Trophoblast cell (in vitro differentiated cells and primary cell): ENCODE measurements at regions not wholly inside any gene's neighbourhood (a gene's known extent, or its start where the extent isn't known, plus 50 kb on each side); places are given as distances from the start of the nearest gene placed in this dataset.

Experiments used
- DNase-seq, 2 donors: peaks; one replicate each; pipeline ENCODE4 v3.0.0-alpha.2; 2016
- H2AFZ ChIP-seq: 2 replicates; pipeline ENCODE4 v1.6.1; 2013; ENCODE audit warnings: low read length, moderate library complexity, mild to moderate bottlenecking; ENCODE audit not compliant: insufficient read depth, poor library complexity
- H2AK5ac ChIP-seq: 2 replicates; pipeline ENCODE4 v1.6.1; 2013; ENCODE audit warnings: mild to moderate bottlenecking, low read length
- H2BK120ac ChIP-seq: 2 replicates; pipeline ENCODE4 v1.6.1; 2013; ENCODE audit warnings: low read length, mild to moderate bottlenecking, moderate library complexity; ENCODE audit not compliant: insufficient read depth, poor library complexity
- H2BK12ac ChIP-seq: 2 replicates; pipeline ENCODE4 v1.6.1; 2013; ENCODE audit warnings: mild to moderate bottlenecking, low read length, moderate library complexity
- H2BK5ac ChIP-seq: 2 replicates; pipeline ENCODE4 v1.6.1; 2013; ENCODE audit warnings: low read length, low read depth, moderate library complexity, mild to moderate bottlenecking; ENCODE audit not compliant: poor library complexity
- H3K14ac ChIP-seq: 2 replicates; pipeline ENCODE4 v1.6.1; 2013; ENCODE audit warnings: mild to moderate bottlenecking, low read length
- H3K18ac ChIP-seq: 2 replicates; pipeline ENCODE4 v1.6.1; 2013; ENCODE audit warnings: mild to moderate bottlenecking, low read length
- H3K23ac ChIP-seq: 2 replicates; pipeline ENCODE4 v1.6.1; 2013; ENCODE audit warnings: low read length
- H3K27ac ChIP-seq: 2 replicates; pipeline ENCODE4 v1.5.1; 2013; ENCODE audit warnings: low read depth, mild to moderate bottlenecking, inconsistent platforms, low read length, moderate library complexity
- H3K27me3 ChIP-seq: 2 replicates; pipeline ENCODE4 v1.6.1; 2013; ENCODE audit warnings: inconsistent platforms, mild to moderate bottlenecking, low read length, moderate library complexity; ENCODE audit not compliant: insufficient read depth
- H3K36me3 ChIP-seq, 2 experiments: 1 replicate in 1 of 2; 2 replicates in 1 of 2; pipeline ENCODE4 v1.6.1; 2013; ENCODE audit warnings: low read length in 2 of 2, mild to moderate bottlenecking in 2 of 2, moderate library complexity in 1 of 2; ENCODE audit not compliant: insufficient read depth in 2 of 2, control insufficient read depth in 1 of 2
- H3K4ac ChIP-seq: 2 replicates; pipeline ENCODE4 v1.6.1; 2013; ENCODE audit warnings: low read depth, mild to moderate bottlenecking, low read length, moderate library complexity
- H3K4me1 ChIP-seq, 2 experiments: 1 replicate in 1 of 2; 2 replicates in 1 of 2; pipeline ENCODE4 v1.6.1; 2013; ENCODE audit warnings: low read length in 2 of 2, mild to moderate bottlenecking in 2 of 2, moderate library complexity in 1 of 2; ENCODE audit not compliant: insufficient read depth in 2 of 2, control insufficient read depth in 1 of 2
- H3K4me2 ChIP-seq: 2 replicates; pipeline ENCODE4 v1.6.1; 2013; ENCODE audit warnings: inconsistent platforms, mild to moderate bottlenecking, low read length, moderate library complexity
- H3K4me3 ChIP-seq: 2 replicates; pipeline ENCODE4 v1.5.1; 2013; ENCODE audit warnings: mild to moderate bottlenecking, low read depth, low read length, inconsistent platforms
- H3K79me1 ChIP-seq: one replicate; pipeline ENCODE4 v1.6.1; 2013; ENCODE audit warnings: low read length
- H3K79me2 ChIP-seq: 2 replicates; pipeline ENCODE4 v1.6.1; 2013; ENCODE audit warnings: low read length, mild to moderate bottlenecking; ENCODE audit not compliant: control insufficient read depth, insufficient read depth, poor library complexity
- H3K9ac ChIP-seq: 2 replicates; pipeline ENCODE4 v1.6.1; 2013; ENCODE audit warnings: mild to moderate bottlenecking, low read length
- H3K9me3 ChIP-seq: 2 replicates; pipeline ENCODE4 v1.6.1; 2013; ENCODE audit warnings: low read depth, mild to moderate bottlenecking, control low read depth, inconsistent platforms, low read length; ENCODE audit not compliant: insufficient read depth
- H4K12ac ChIP-seq: 2 replicates; pipeline ENCODE4 v1.6.1; 2013; ENCODE audit warnings: low read depth, mild to moderate bottlenecking, low read length, moderate library complexity
- H4K8ac ChIP-seq: 2 replicates; pipeline ENCODE4 v1.6.1; 2013; ENCODE audit warnings: low read depth, mild to moderate bottlenecking, low read length, moderate library complexity
- H4K91ac ChIP-seq: one replicate; pipeline ENCODE4 v1.6.1; 2013; ENCODE audit warnings: low read depth, mild to moderate bottlenecking, low read length, moderate library complexity
- WGBS: extraction: QIAGEN DNeasy Blood & Tissue Kit; methylation state at CpG from one replicate; pipeline ENCODE4 v1.1.7; 2013; ENCODE audit warnings: missing lambda C conversion rate; ENCODE audit not compliant: insufficient read length, insufficient coverage; ENCODE audit errors: extremely low coverage; 5-methylcytosine and 5-hydroxymethylcytosine counted together

GRCh38 chr12:5139751-5140150, 96.1 kb downstream of the KCNA5 start:
- no peak overlapping the region for H3K4ac ChIP-seq
- H3K18ac ChIP-seq: no peak overlapping the region
- no peak overlapping the region for H2BK5ac ChIP-seq
- no peak overlapping the region for H2AFZ ChIP-seq
- H3K14ac ChIP-seq: no peak overlapping the region
- H4K8ac ChIP-seq: no peak overlapping the region
- no peak overlapping the region for H3K9ac ChIP-seq
- H3K79me1 ChIP-seq: no peaks in the 10 kb centered on the region
- WGBS: no CpG with 5 or more reads among the region's 6 CpGs
- H3K4me2 ChIP-seq: no peak overlapping the region
- H3K27ac ChIP-seq: no peak overlapping the region
- H3K9me3 ChIP-seq: peaks cover 1% of the 10 kb centered on the region
- H3K4me3 ChIP-seq: no peak overlapping the region
- no peak overlapping the region for H4K91ac ChIP-seq
- no peak overlapping the region for H3K23ac ChIP-seq
- H2BK120ac ChIP-seq: no peak overlapping the region
- no peaks in the 10 kb centered on the region for H3K4me1 ChIP-seq
- H3K79me2 ChIP-seq: no peaks in the 10 kb centered on the region
- no peak overlapping the region for H4K12ac ChIP-seq
- no peaks in the 10 kb centered on the region for H3K36me3 ChIP-seq
- no peak overlapping the region for H2BK12ac ChIP-seq
- no peak overlapping the region for H2AK5ac ChIP-seq
- H3K27me3 ChIP-seq: no peaks in the 10 kb centered on the region
- DNase-seq: no peak

GRCh38 chr12:5140190-5140589, 96.5 kb downstream of the KCNA5 start:
- Histone ChIP-seq H3K4me3 (no peak overlapping the region), H3K36me3 (no peaks in the 10 kb centered on the region), H3K4me2 (no peak overlapping the region), H2BK5ac (no peak overlapping the region), H4K91ac (no peak overlapping the region), H3K4ac (no peak overlapping the region), H3K27me3 (no peaks in the 10 kb centered on the region), H3K9ac (no peak overlapping the region), H3K79me2 (no peaks in the 10 kb centered on the region), H2AFZ (no peak overlapping the region), H3K23ac (no peak overlapping the region), H3K18ac (no peak overlapping the region), H4K12ac (no peak overlapping the region), H4K8ac (no peak overlapping the region), H3K79me1 (no peaks in the 10 kb centered on the region), H3K27ac (no peak overlapping the region), H3K9me3 (peaks cover 1% of the 10 kb centered on the region), H2BK12ac (no peak overlapping the region), H3K4me1 (no peaks in the 10 kb centered on the region), H3K14ac (no peak overlapping the region), H2BK120ac (no peak overlapping the region), H2AK5ac (no peak overlapping the region)
- DNase-seq: no peak
- WGBS: no CpG with 5 or more reads among the region's 3 CpGs

- Histone ChIP-seq H3K14ac (no peak overlapping the region), H3K9ac (no peak overlapping the region), H3K4me3 (no peak overlapping the region), H3K27ac (no peak overlapping the region), H3K23ac (no peak overlapping the region), H3K18ac (no peak overlapping the region), H3K36me3 (no peaks in the 10 kb centered on the region), H2AFZ (no peak overlapping the region), H3K4ac (no peak overlapping the region), H2AK5ac (no peak overlapping the region), H3K79me1 (no peaks in the 10 kb centered on the region), H4K12ac (no peak overlapping the region), H2BK12ac (no peak overlapping the region), H2BK5ac (no peak overlapping the region), H3K4me1 (no peaks in the 10 kb centered on the region), H3K9me3 (no peaks in the 10 kb centered on the region), H3K4me2 (no peak overlapping the region), H4K91ac (no peak overlapping the region), H3K27me3 (no peaks in the 10 kb centered on the region), H2BK120ac (no peak overlapping the region), H4K8ac (no peak overlapping the region), H3K79me2 (no peaks in the 10 kb centered on the region)
- WGBS: no CpG with 5 or more reads among the region's 1 CpG
- no peak for DNase-seq
These were observed 105.2 kb downstream of the KCNA5 start for GRCh38 chr12:5148880-5149279.

- Histone ChIP-seq H3K4me3 (no peak overlapping the region), H3K79me2 (no peaks in the 10 kb centered on the region), H3K36me3 (no peaks in the 10 kb centered on the region), H3K9me3 (no peaks in the 10 kb centered on the region), H2AK5ac (no peak overlapping the region), H3K79me1 (no peaks in the 10 kb centered on the region), H3K23ac (no peak overlapping the region), H3K18ac (no peak overlapping the region), H2BK12ac (no peak overlapping the region), H2AFZ (no peak overlapping the region), H4K8ac (no peak overlapping the region), H3K4me2 (no peak overlapping the region), H3K14ac (no peak overlapping the region), H4K91ac (no peak overlapping the region), H3K4me1 (no peaks in the 10 kb centered on the region), H3K9ac (no peak overlapping the region), H2BK120ac (no peak overlapping the region), H3K27me3 (no peaks in the 10 kb centered on the region), H4K12ac (no peak overlapping the region), H3K27ac (no peak overlapping the region), H2BK5ac (no peak overlapping the region), H3K4ac (no peak overlapping the region)
- no peak for DNase-seq
- WGBS: no CpG with 5 or more reads among the region's 5 CpGs
These were observed 110.4 kb downstream of the KCNA5 start for GRCh38 chr12:5154091-5154490.
